ENCODE measurements at regions not wholly inside any gene's neighbourhood (a gene's known extent, or its start where the extent isn't known, plus 50 kb on each side); places are given as distances from the start of the nearest gene placed in this dataset.

- no peaks in the 10 kb centered on the region; a peak in 2 of 7 replicates for H3K36me3 Mint-ChIP-seq (ENCODE audit: insufficient read depth in 1 of 3, low read depth in 3 of 3)
- no peaks in the 10 kb centered on the region for H3K9me3 ChIP-seq (ENCODE audit: control insufficient read depth, low read depth, low read length)
- no peaks in the 10 kb centered on the region for H3K79me1 ChIP-seq (ENCODE audit: insufficient read depth, low read depth, low read length, poor library complexity, severe bottlenecking)
- H2BK5ac ChIP-seq (ENCODE audit: insufficient read length, low read length), result no peak overlapping the region
- no peaks in the 10 kb centered on the region for H4K20me1 ChIP-seq (ENCODE audit: control insufficient read depth, insufficient read depth, insufficient read length)
- no peak overlapping the region for H2BK12ac ChIP-seq (ENCODE audit: insufficient read length, low read depth, low read length)
- TF ChIP-seq, protein P1, sequence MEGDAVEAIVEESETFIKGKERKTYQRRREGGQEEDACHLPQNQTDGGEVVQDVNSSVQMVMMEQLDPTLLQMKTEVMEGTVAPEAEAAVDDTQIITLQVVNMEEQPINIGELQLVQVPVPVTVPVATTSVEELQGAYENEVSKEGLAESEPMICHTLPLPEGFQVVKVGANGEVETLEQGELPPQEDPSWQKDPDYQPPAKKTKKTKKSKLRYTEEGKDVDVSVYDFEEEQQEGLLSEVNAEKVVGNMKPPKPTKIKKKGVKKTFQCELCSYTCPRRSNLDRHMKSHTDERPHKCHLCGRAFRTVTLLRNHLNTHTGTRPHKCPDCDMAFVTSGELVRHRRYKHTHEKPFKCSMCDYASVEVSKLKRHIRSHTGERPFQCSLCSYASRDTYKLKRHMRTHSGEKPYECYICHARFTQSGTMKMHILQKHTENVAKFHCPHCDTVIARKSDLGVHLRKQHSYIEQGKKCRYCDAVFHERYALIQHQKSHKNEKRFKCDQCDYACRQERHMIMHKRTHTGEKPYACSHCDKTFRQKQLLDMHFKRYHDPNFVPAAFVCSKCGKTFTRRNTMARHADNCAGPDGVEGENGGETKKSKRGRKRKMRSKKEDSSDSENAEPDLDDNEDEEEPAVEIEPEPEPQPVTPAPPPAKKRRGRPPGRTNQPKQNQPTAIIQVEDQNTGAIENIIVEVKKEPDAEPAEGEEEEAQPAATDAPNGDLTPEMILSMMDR (conservative IDR thresholded peaks at IDR 0.05), result no peak
- no peaks in the 10 kb centered on the region for H3K4me1 Mint-ChIP-seq
- H3K4ac ChIP-seq (ENCODE audit: low read depth, low read length), result no peak overlapping the region
- no peak overlapping the region for H3K14ac ChIP-seq (ENCODE audit: insufficient read depth, low read length)
- no peaks in the 10 kb centered on the region for H3K4me1 ChIP-seq (ENCODE audit: insufficient read depth, low read length)
- no peak overlapping the region for H4K5ac ChIP-seq (ENCODE audit: insufficient read length, low read depth, low read length)
- WGBS (ENCODE audit: extremely low coverage, insufficient read length, low lambda C conversion rate), result no CpG with 5 or more reads among the region's 4 CpGs
- H3K27ac ChIP-seq (ENCODE audit: insufficient read length, low read depth, low read length), result no peak overlapping the region
- no peaks in the 10 kb centered on the region for H3K27me3 ChIP-seq (ENCODE audit: insufficient read depth, low read length)
- H3T11ph ChIP-seq (ENCODE audit: low read length), result no peak overlapping the region
- H2BK120ac ChIP-seq (ENCODE audit: low read depth, low read length, poor library complexity, severe bottlenecking), result no peak overlapping the region
- H3K9me3 Mint-ChIP-seq, result peaks cover 0 to 2% of the 10 kb centered on the region in 2 experiments; a peak in 2 of 5 replicates
- no peak overlapping the region for H3K9ac ChIP-seq (ENCODE audit: extremely low read depth, insufficient read length, low read length)
- no peak overlapping the region for H3K23ac ChIP-seq (ENCODE audit: insufficient read length, low read depth, low read length)
- no peak overlapping the region for H3K27ac Mint-ChIP-seq
- no peak overlapping the region for H3K56ac ChIP-seq (ENCODE audit: insufficient read length, low read depth, low read length)
- no peak overlapping the region for H2BK15ac ChIP-seq (ENCODE audit: low read depth, low read length)
- no peak overlapping the region for H2BK20ac ChIP-seq (ENCODE audit: low read depth, low read length, poor library complexity, severe bottlenecking)
- no peak overlapping the region for H3K18ac ChIP-seq (ENCODE audit: insufficient read length, low read depth, low read length)
- H3K4me2 ChIP-seq (ENCODE audit: insufficient read depth, insufficient read length, low read length), result no peak overlapping the region
- H3K27me3 Mint-ChIP-seq (ENCODE audit: low read depth), result no peaks in the 10 kb centered on the region
- no peak overlapping the region for H4K8ac ChIP-seq (replicated peaks; ENCODE audit: insufficient read length, low read depth, low read length)
- no peak overlapping the region for H3K4me3 Mint-ChIP-seq
- H2AK5ac ChIP-seq (ENCODE audit: insufficient read length, low read length), result no peak overlapping the region
- no peak overlapping the region for H4K91ac ChIP-seq (ENCODE audit: insufficient read length, low read depth, low read length)
- DNase-seq, result no peak
- no peak overlapping the region for H2AFZ ChIP-seq (ENCODE audit: low read length)
- H3K79me2 ChIP-seq (ENCODE audit: insufficient read depth, low read length), result no peaks in the 10 kb centered on the region
- no peaks in the 10 kb centered on the region for H3K23me2 ChIP-seq (ENCODE audit: insufficient read length, low read depth, low read length, poor library complexity, severe bottlenecking)
Observed at GRCh38 chr5:162711244-162711643, 643.7 kb downstream of the GABRG2 start.
